Endometrium (tissue), 2 donors: ENCODE measurements at regions not wholly inside any gene's neighbourhood (a gene's known extent, or its start where the extent isn't known, plus 50 kb on each side); places are given as distances from the start of the nearest gene placed in this dataset.

Experiments used
- FAIRE-seq: peaks from 2 replicates; lab custom pipeline; 2012; peaks lifted over from hg19 to GRCh38; lab: Jason Lieb, UNC
- donor health status: control.
- donor health status: control.

DNA sequence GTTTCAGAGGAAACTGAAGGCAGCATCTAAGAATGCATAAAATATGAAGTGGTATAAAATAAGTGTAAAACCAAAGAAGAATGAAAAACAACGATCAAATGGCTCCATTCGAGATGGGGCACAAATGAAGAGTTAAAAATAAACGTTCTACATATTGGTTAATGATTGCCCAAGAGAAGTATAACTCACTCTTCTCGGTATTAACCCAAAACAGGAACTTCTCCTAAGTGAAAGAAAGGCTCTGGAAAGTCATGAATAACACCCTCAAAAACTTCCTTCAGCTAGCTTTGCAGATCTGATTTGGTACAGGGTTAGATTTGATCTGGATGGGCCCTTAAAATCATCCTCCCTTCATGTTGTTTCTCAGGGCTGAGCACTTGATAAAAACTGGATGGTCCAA lies 94.3 kb upstream of the ADO start:
- no peak for FAIRE-seq

- no peak for FAIRE-seq
These were observed 89.1 kb upstream of the ADO start for GRCh38 chr10:62715383-62715782.

DNA sequence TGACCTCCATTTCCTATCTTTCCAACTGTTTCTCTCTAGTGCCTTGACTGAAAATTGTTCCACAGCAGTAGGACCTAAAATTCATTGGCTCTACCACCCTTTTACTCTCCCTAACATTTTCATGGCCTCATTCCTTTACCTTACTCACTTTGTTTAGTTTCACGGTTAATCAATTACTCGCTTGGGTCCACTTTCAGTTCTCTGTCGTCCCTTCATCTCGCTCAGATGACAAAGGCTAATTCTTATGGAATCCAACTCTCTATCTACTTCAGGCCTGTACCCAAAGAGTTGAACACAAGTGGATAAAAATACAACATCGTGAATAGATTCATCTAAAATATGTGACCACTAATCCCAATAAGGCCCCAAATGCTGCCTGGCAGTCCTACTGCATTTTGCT lies 85.9 kb upstream of the ADO start:
- FAIRE-seq, result no peak

DNA sequence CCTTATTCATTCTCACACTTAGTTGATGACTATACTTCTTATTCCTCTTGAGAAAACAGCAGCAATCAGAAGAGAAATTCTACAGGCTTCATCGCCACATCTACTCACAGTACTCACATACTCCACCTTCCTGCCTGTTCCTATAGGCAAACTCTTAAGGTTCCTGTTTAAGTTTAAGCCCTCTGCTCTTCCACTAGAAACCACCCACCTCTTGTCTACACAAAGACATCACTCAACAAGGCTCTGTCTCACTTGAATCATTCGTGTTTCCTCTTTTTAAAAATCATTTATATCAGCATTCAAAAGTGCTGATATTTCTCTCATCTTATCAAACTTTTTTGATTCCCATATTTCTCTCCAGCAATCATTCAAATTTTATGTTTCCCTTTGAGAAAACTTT lies 85.5 kb upstream of the ADO start:
- FAIRE-seq, result no peak

DNA sequence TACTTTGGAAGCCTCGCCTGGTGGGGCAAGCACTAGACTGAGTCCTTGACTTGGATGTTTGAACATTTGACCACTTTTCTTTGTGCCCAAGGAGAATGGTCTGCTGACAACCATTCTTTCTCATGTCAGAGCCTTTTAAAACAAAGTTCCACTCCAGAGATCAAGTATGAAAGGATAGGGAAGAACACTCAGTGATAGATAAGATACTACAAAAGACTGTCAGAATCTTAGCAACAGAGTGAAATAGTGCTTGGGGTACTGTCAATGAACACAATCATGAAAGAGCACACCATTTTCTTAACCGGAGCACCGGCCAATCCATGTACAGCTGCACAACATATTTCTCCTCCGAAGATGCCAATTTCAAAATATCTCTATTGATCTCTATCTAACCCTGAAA lies 82.8 kb upstream of the ADO start:
- FAIRE-seq, result no peak

DNA sequence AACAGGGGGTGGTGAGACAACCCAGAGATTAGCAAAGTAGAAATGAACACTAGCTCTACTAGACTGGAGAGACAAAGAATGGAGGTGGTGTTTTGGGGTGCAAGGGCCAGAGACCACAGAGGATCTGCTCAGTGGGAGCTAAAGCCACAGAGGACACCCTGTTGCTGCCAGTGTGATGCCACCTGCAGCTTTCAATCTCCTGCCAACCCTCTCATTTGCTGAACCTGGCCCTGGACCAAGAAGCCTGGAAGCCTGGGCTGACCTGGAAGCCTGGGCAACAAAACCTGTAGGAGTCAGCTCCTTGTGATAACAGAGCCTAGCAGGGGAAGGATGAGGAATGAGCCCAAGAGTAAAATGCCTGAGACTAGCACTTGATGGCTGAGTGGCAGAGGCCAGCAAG lies 81.1 kb upstream of the ADO start:
- no peak for FAIRE-seq

- no peak for FAIRE-seq
These were observed 80.1 kb upstream of the ADO start for GRCh38 chr10:62724465-62724864.

- FAIRE-seq, result no peak
These were observed 78.4 kb upstream of the ADO start for GRCh38 chr10:62726142-62726541.

DNA sequence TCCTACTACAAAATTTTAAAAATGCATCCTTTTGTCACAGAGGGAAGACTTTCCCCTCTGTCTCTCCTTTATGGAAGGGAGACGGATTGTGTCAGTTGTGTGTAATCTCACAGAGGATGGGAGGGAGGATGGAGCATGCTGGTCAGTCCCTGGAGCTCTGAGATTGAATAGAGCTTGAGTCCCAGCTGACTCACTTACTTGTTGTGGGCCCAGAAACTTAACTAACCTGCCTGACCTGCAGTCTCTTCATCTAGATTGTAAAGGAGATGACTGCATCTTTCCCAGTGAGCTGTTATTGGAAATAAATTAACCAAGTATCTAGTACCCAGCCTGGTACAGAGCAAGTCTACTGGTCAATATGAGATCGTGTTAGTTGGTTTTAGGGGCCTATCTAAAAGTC lies 77.9 kb upstream of the ADO start:
- FAIRE-seq, result no peak

- FAIRE-seq, result no peak
These were observed 76.6 kb upstream of the ADO start for GRCh38 chr10:62727934-62728333.

GRCh38 chr10:62728479-62728878 lies 76.0 kb upstream of the ADO start:
- no peak for FAIRE-seq

GRCh38 chr10:62732841-62733653 lies 71.5 kb upstream of the ADO start:
- FAIRE-seq, result no peak

DNA sequence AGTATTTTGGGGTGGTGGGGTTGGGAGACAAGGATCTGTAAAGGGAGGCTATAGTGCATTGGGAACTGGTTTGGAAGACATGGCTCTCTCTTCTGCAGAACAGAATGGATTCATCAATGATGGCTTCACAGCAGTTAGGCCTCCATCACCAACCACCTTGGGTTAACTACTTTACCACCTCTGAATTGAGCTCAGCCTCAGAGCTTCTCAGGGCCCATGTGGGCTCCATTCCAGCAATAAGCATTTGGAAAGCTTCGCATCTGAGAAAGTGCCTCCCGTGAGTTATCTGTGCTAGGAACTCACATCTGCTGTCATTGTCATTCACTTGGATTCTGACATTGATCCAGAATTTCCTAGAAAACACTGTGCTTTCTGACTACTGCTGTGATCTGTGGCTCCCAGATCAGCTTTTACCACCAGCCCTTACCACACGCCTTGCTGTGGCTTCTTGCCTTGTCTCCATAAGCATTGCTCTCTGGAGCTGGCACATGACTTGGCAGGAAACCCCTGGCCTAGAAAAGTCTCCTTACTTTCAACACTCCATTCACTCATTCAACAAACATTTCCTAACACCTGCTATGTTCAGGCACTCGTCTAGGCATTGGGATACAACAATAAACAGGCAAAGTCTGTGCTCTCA lies 70.7 kb upstream of the ADO start:
- FAIRE-seq, result no peak

DNA sequence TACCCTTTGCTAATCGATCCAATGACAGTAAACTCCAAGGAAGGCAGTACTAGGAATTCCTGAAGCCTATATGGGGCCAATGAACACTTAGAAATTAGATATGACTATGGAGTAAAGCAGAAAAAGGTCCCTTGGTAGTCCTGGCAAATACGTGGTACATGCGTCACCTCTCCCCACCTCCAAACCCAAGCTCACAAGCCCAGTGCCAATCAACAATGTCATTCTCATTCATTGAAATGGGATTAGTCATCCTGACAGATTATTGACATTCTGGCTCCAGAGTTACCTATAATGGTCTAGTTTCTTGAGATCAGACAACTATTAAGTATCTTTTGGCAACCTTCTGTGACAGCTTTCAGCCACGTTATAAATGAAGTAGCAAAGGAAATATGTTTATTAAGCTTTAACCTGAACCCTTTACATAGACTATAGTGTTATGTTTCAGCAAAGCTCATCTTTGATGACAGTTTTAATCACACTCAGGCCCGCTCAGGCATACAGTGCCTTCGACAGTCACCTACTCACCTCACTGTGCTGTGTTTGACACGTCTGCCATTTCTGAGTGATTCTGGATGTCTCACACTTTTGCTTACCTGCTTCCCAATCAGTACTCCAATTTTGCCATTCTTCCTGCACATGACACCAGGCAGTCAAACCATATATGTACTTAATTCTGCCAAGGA lies 69.6 kb upstream of the ADO start:
- no peak for FAIRE-seq

GRCh38 chr10:62735464-62736167 lies 68.9 kb upstream of the ADO start:
- no peak for FAIRE-seq

- FAIRE-seq, result no peak
These were observed 68.4 kb upstream of the ADO start for GRCh38 chr10:62736168-62736546.

DNA sequence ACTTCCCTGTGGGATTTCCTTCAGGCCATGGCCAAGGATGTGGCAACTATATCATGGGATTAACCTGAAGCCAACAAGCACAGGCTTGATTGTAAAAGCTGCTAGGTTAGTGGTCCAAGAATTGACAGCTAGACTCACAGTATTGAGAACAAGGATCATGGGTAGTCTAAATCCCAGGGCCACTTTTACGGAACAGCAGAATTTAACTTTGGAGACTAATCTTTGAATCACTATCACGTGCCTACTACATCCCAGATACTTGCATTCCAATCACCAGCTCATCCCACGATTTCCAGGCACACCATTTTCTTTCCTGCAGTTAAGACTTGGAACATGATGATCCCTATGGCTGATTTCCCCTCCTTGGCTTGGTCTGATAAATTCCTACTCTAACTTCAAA lies 65.6 kb upstream of the ADO start:
- no peak for FAIRE-seq

- no peak for FAIRE-seq
These were observed 63.4 kb upstream of the ADO start for GRCh38 chr10:62740885-62741745.

- no peak for FAIRE-seq
These were observed 62.5 kb upstream of the ADO start for GRCh38 chr10:62741996-62742395.

GRCh38 chr10:62742536-62743061 lies 61.9 kb upstream of the ADO start:
- no peak for FAIRE-seq

DNA sequence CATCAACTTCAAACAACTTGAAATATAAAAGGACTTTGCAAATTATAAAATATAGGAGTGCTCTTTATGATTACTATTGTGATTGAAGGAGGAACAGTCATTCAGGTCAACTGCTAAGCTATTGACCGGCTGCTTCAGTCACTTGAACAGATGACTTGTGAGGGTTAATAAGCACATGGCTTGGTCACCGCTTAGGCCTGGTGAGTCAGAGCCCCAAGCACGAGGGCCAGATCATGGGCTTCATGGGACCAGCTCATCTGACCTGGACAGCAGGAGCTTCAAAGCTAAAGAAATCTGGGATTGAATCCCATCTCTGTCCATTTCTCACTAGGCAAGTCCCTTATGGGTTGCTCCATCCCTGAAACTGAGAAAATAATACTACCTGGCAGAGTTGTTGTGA lies 60.4 kb upstream of the ADO start:
- FAIRE-seq, result no peak

GRCh38 chr10:62745581-62745980 lies 58.9 kb upstream of the ADO start:
- no peak for FAIRE-seq
